ENCODE measurements at regions not wholly inside any gene's neighbourhood (a gene's known extent, or its start where the extent isn't known, plus 50 kb on each side); places are given as distances from the start of the nearest gene placed in this dataset.

DNA sequence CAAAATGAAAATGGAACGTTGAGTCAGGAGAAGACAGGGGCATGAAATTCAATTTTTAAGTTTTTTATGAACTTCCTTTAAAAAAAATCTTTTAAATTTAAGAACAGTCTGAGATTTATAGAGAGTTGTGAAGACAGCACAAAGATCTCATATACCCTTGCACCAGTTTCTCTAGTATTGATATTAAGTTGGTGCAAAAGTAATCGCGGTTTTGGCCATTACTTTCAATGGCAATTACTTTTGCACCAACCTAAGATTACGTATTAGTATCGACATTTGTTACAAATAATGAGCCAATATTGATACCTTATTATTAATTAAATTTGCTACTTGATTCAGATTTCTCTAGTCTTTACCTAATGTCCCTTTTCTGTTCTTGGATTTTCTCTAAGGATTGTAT, 684.4 kb upstream of the CDH8 start:
- no peak for TF ChIP-seq FOXP2 (optimal IDR thresholded peaks at IDR 0.05; ENCODE audit: borderline replicate concordance, extremely low read depth, extremely low read length, insufficient read depth)
- TF ChIP-seq, protein P1, sequence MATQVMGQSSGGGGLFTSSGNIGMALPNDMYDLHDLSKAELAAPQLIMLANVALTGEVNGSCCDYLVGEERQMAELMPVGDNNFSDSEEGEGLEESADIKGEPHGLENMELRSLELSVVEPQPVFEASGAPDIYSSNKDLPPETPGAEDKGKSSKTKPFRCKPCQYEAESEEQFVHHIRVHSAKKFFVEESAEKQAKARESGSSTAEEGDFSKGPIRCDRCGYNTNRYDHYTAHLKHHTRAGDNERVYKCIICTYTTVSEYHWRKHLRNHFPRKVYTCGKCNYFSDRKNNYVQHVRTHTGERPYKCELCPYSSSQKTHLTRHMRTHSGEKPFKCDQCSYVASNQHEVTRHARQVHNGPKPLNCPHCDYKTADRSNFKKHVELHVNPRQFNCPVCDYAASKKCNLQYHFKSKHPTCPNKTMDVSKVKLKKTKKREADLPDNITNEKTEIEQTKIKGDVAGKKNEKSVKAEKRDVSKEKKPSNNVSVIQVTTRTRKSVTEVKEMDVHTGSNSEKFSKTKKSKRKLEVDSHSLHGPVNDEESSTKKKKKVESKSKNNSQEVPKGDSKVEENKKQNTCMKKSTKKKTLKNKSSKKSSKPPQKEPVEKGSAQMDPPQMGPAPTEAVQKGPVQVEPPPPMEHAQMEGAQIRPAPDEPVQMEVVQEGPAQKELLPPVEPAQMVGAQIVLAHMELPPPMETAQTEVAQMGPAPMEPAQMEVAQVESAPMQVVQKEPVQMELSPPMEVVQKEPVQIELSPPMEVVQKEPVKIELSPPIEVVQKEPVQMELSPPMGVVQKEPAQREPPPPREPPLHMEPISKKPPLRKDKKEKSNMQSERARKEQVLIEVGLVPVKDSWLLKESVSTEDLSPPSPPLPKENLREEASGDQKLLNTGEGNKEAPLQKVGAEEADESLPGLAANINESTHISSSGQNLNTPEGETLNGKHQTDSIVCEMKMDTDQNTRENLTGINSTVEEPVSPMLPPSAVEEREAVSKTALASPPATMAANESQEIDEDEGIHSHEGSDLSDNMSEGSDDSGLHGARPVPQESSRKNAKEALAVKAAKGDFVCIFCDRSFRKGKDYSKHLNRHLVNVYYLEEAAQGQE (IDR thresholded peaks at IDR 0.05; ENCODE audit: insufficient read depth in 1 of 2, low read depth in 2 of 2, low read length in 2 of 2) = no peak
- no peak for TF ChIP-seq SIN3A (IDR thresholded peaks at IDR 0.05; ENCODE audit: borderline replicate concordance, insufficient read depth, low read length)
- no peak for TF ChIP-seq POLR2AphosphoS5 (IDR thresholded peaks at IDR 0.05; ENCODE audit: low read depth, low read length)
- no peak for TF ChIP-seq TAF1 (IDR thresholded peaks at IDR 0.05; ENCODE audit: borderline replicate concordance, insufficient read depth, low read length)

DNA sequence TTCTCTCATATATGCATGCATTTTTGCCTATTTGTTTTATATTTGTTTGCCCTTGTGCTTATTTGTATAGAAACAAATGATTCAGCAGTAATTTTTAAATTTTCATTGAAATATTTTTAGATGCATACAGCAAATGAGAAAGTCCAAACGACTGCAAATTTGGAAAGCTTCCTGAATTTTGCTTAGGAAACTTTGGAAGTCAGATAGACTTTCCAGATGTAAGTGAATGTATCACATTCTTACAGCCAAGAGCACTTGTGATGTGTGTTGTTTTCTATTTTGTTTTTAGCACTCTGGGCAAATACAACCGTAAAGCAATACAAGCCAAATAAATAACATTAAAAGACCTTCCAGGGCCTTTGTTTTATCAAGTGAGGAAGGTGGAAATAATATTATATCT, 680.8 kb upstream of the CDH8 start:
- TF ChIP-seq FOXP2 (optimal IDR thresholded peaks at IDR 0.05; ENCODE audit: borderline replicate concordance, extremely low read depth, extremely low read length, insufficient read depth) = no peak
- TF ChIP-seq POLR2AphosphoS5 (IDR thresholded peaks at IDR 0.05; ENCODE audit: low read depth, low read length) = no peak
- no peak for TF ChIP-seq SIN3A (IDR thresholded peaks at IDR 0.05; ENCODE audit: borderline replicate concordance, insufficient read depth, low read length)
- TF ChIP-seq, protein P1 (IDR thresholded peaks at IDR 0.05; ENCODE audit: insufficient read depth in 1 of 2, low read depth in 2 of 2, low read length in 2 of 2) = no peak
- no peak for TF ChIP-seq TAF1 (IDR thresholded peaks at IDR 0.05; ENCODE audit: borderline replicate concordance, insufficient read depth, low read length)

DNA sequence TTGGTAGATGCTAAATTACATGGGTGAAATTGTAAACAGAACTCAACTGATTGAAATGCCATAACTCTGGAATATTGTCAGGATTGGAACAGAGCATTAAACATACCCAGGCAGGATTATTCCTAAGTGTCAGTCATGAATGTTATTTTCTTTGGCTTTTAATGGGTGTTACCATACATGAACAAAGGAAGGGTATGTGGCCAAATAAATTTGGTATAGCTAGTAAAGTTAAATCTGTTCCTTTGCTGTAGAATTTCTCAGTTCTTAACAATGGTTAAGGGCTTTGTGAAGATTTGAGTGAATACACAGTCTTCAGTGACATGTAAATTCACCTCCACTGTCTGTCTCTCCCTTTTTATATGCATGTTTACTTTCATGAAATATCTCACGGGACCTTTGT, 679.5 kb upstream of the CDH8 start:
- TF ChIP-seq TAF1 (IDR thresholded peaks at IDR 0.05; ENCODE audit: borderline replicate concordance, insufficient read depth, low read length) = no peak
- no peak for TF ChIP-seq POLR2AphosphoS5 (IDR thresholded peaks at IDR 0.05; ENCODE audit: low read depth, low read length)
- TF ChIP-seq, protein P1 (IDR thresholded peaks at IDR 0.05; ENCODE audit: insufficient read depth in 1 of 2, low read depth in 2 of 2, low read length in 2 of 2) = no peak
- no peak for TF ChIP-seq FOXP2 (optimal IDR thresholded peaks at IDR 0.05; ENCODE audit: borderline replicate concordance, extremely low read depth, extremely low read length, insufficient read depth)
- no peak for TF ChIP-seq SIN3A (IDR thresholded peaks at IDR 0.05; ENCODE audit: borderline replicate concordance, insufficient read depth, low read length)

DNA sequence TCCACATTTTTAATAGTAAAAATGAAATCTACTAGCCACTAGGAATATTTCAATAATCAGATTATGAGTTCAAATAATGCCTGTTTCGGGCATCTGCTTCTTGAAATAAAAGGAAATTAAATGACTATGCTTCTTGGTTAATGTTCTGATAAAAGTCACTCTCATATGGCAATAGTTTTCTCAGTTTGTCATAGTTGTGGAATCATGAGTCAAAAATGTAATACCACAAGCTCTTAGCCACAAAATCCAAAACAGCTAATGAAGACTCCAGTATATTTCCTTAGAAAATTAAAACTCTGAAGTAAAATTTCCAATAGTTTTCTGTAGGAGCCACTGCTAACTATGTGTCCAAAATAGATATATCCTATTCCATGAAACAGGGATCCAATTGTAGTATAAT, 676.3 kb upstream of the CDH8 start:
- TF ChIP-seq FOXP2 (optimal IDR thresholded peaks at IDR 0.05; ENCODE audit: borderline replicate concordance, extremely low read depth, extremely low read length, insufficient read depth) = no peak
- TF ChIP-seq POLR2AphosphoS5 (IDR thresholded peaks at IDR 0.05; ENCODE audit: low read depth, low read length) = no peak
- TF ChIP-seq TAF1 (IDR thresholded peaks at IDR 0.05; ENCODE audit: borderline replicate concordance, insufficient read depth, low read length) = no peak
- TF ChIP-seq, protein P1 (IDR thresholded peaks at IDR 0.05; ENCODE audit: insufficient read depth in 1 of 2, low read depth in 2 of 2, low read length in 2 of 2) = no peak
- no peak for TF ChIP-seq SIN3A (IDR thresholded peaks at IDR 0.05; ENCODE audit: borderline replicate concordance, insufficient read depth, low read length)

DNA sequence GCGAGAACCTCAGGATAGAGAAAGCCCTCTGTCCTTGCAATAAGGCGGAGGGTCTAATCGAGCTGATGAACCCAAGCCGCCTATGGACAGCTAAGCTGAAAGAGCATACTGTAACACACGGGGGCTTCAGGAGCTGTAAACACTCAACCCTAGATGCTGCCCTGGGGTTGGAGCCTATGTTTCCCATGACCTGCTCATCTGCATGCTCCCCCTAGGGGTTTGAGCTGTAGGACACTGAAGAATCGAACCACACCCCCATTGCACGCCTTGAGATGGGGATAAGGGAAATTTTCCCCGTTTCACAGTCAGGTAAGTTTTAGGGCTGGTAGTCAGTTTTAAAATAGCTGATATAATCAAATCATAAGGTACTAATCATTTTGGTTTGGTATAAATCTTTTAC, 675.6 kb upstream of the CDH8 start:
- no peak for TF ChIP-seq FOXP2 (optimal IDR thresholded peaks at IDR 0.05; ENCODE audit: borderline replicate concordance, extremely low read depth, extremely low read length, insufficient read depth)
- TF ChIP-seq TAF1 (IDR thresholded peaks at IDR 0.05; ENCODE audit: borderline replicate concordance, insufficient read depth, low read length) = no peak
- TF ChIP-seq, protein P1 (IDR thresholded peaks at IDR 0.05; ENCODE audit: insufficient read depth in 1 of 2, low read depth in 2 of 2, low read length in 2 of 2) = no peak
- no peak for TF ChIP-seq SIN3A (IDR thresholded peaks at IDR 0.05; ENCODE audit: borderline replicate concordance, insufficient read depth, low read length)

Measured in PFSK-1 (cell line).